OCI-LY1 (cell line): ENCODE measurements at regions not wholly inside any gene's neighbourhood (a gene's known extent, or its start where the extent isn't known, plus 50 kb on each side); places are given as distances from the start of the nearest gene placed in this dataset.

Experiments
- H2AFZ ChIP-seq: fragments of 200-600 bp; sonication (generic), shearing (Covaris generic); 2 replicates; pipeline ENCODE4 v1.6.0; 2014; ENCODE audit warnings: antibody characterized with exemption, mild to moderate bottlenecking, low read length
- H3F3A ChIP-seq: fragments of 200-600 bp; sonication (generic), shearing (Covaris generic); 2 replicates; pipeline ENCODE4 v1.6.0; 2014; ENCODE audit warnings: mild to moderate bottlenecking, antibody characterized with exemption, low read length, moderate library complexity; ENCODE audit not compliant: insufficient read depth
- H3K27ac ChIP-seq: fragments of 200-600 bp; sonication (generic); 2 replicates; pipeline ENCODE4 v1.5.1; 2014; ENCODE audit warnings: low read length, mixed run types, mild to moderate bottlenecking, low read depth; ENCODE audit not compliant: poor library complexity, severe bottlenecking
- H3K27me3 ChIP-seq: fragments of 200-600 bp; sonication (generic); 2 replicates; pipeline ENCODE4 v1.6.0; 2014; ENCODE audit warnings: antibody characterized with exemption, mild to moderate bottlenecking, low read length, moderate library complexity; ENCODE audit not compliant: insufficient read depth
- H3K36me3 ChIP-seq: fragments of 200-600 bp; sonication (generic); 2 replicates; pipeline ENCODE4 v1.6.1; 2014; ENCODE audit warnings: mild to moderate bottlenecking, antibody characterized with exemption, low read length, moderate library complexity, mixed read lengths; ENCODE audit not compliant: insufficient read depth
- H3K4me1 ChIP-seq: fragments of 200-600 bp; sonication (generic); 2 replicates; pipeline ENCODE4 v1.5.1; 2014; ENCODE audit warnings: mild to moderate bottlenecking, low read length, moderate library complexity; ENCODE audit not compliant: insufficient read depth, severe bottlenecking
- H3K4me2 ChIP-seq: fragments of 200-600 bp; sonication (generic), shearing (Covaris generic); 2 replicates; pipeline ENCODE4 v1.6.1; 2014; ENCODE audit warnings: low read length
- H3K4me3 ChIP-seq: fragments of 200-600 bp; sonication (generic); 2 replicates; pipeline ENCODE4 v1.5.1; 2014; ENCODE audit warnings: low read length, low read depth, mild to moderate bottlenecking, mixed read lengths; ENCODE audit not compliant: poor library complexity, severe bottlenecking
- H3K79me2 ChIP-seq: fragments of 200-600 bp; shearing (Covaris generic); 2 replicates; pipeline ENCODE4 v1.6.1; 2016; ENCODE audit warnings: mixed run types, low read length, mixed read lengths; ENCODE audit not compliant: insufficient read depth
- H3K9ac ChIP-seq: fragments of 200-600 bp; sonication (generic), shearing (Covaris generic); 2 replicates; pipeline ENCODE4 v1.6.1; 2014; ENCODE audit warnings: mild to moderate bottlenecking, low read length, mixed read lengths
- H3K9me2 ChIP-seq: fragments of 200-600 bp; sonication (generic), shearing (Covaris generic); 2 replicates; pipeline ENCODE4 v1.6.1; 2014; ENCODE audit warnings: low read depth, mild to moderate bottlenecking, low read length, mixed read lengths
- H3K9me3 ChIP-seq: fragments of 200-600 bp; shearing (Covaris generic); 2 replicates; pipeline ENCODE4 v1.6.1; 2014; ENCODE audit warnings: low read length, mixed read lengths
- H4K20me1 ChIP-seq: fragments of 200-600 bp; sonication (generic), shearing (Covaris generic); 2 replicates; pipeline ENCODE4 v1.6.0; 2016; ENCODE audit warnings: mild to moderate bottlenecking, low read length; ENCODE audit not compliant: insufficient read depth
- CTCF ChIP-seq: fragments of 200-600 bp; sonication (generic), shearing (Covaris generic); IDR thresholded peaks from 2 replicates; pipeline ENCODE4 v1.5.1; 2017; ENCODE audit warnings: mild to moderate bottlenecking, antibody characterized with exemption, low read length, moderate library complexity, mixed read lengths
- EZH2 ChIP-seq: fragments of 200-600 bp; sonication (generic), shearing (Covaris generic); IDR thresholded peaks from 2 replicates; pipeline ENCODE4 v1.8.0; 2017; ENCODE audit warnings: borderline replicate concordance, mixed run types, mild to moderate bottlenecking, antibody characterized with exemption, low read length, moderate library complexity, mixed read lengths

GRCh38 chr2:5403392-5403791 lies 288.8 kb upstream of the SOX11 start:
- Histone ChIP-seq H2AFZ (no peak overlapping the region), H4K20me1 (no peaks in the 10 kb centered on the region), H3K9me2 (no peaks in the 10 kb centered on the region), H3K9ac (no peak overlapping the region), H3K27ac (no peak overlapping the region), H3F3A (no peaks in the 10 kb centered on the region), H3K27me3 (no peaks in the 10 kb centered on the region), H3K9me3 (no peaks in the 10 kb centered on the region), H3K79me2 (no peaks in the 10 kb centered on the region), H3K36me3 (no peaks in the 10 kb centered on the region), H3K4me3 (no peak overlapping the region), H3K4me2 (no peak overlapping the region), H3K4me1 (no peaks in the 10 kb centered on the region)
- TF ChIP-seq EZH2, result no peak
- no peak for TF ChIP-seq CTCF

GRCh38 chr2:5409898-5410381 lies 282.2 kb upstream of the SOX11 start:
- no peak for TF ChIP-seq EZH2
- TF ChIP-seq CTCF, result no peak

GRCh38 chr2:5410991-5411700 lies 281.0 kb upstream of the SOX11 start:
- Histone ChIP-seq H3K4me3 (no peak overlapping the region), H3K27ac (no peak overlapping the region), H3K4me1 (no peaks in the 10 kb centered on the region), H3K9me3 (no peaks in the 10 kb centered on the region), H4K20me1 (no peaks in the 10 kb centered on the region), H3K79me2 (no peaks in the 10 kb centered on the region), H3K9me2 (no peaks in the 10 kb centered on the region), H2AFZ (no peak overlapping the region), H3K4me2 (no peak overlapping the region), H3K36me3 (no peaks in the 10 kb centered on the region), H3F3A (no peaks in the 10 kb centered on the region), H3K27me3 (no peaks in the 10 kb centered on the region), H3K9ac (no peak overlapping the region)
- TF ChIP-seq EZH2, result no peak
- no peak for TF ChIP-seq CTCF

More at GRCh38 chr2:5409898-5410381, 282.2 kb upstream of the SOX11 start:
- Histone ChIP-seq H3K79me2 (no peaks in the 10 kb centered on the region), H3K9me2 (no peaks in the 10 kb centered on the region), H3K36me3 (no peaks in the 10 kb centered on the region), H3K27me3 (no peaks in the 10 kb centered on the region), H3K9me3 (no peaks in the 10 kb centered on the region), H3K4me3 (no peak overlapping the region), H3K4me1 (no peaks in the 10 kb centered on the region), H3K4me2 (no peak overlapping the region), H3K9ac (no peak overlapping the region), H2AFZ (no peak overlapping the region), H3K27ac (no peak overlapping the region), H3F3A (no peaks in the 10 kb centered on the region), H4K20me1 (no peaks in the 10 kb centered on the region)
